ENCODE measurements at regions not wholly inside any gene's neighbourhood (a gene's known extent, or its start where the extent isn't known, plus 50 kb on each side); places are given as distances from the start of the nearest gene placed in this dataset.

- no peak for DNase-seq
- CTCF ChIA-PET = interaction anchor here (0.6 kb wide), 1 partner anchor 317 kb away, joined by 3 read pairs; no protein-coding TSS in a partner anchor
- intact Hi-C loops (cut with micrococcal nuclease) = no loop called here
Observed at GRCh38 chr20:59376109-59376841, 75.9 kb downstream of the EDN3 start.

GRCh38 chr20:59376998-59377397 is 76.6 kb downstream of the EDN3 start:
- CTCF ChIA-PET = interaction anchor here (0.6 kb wide), 1 partner anchor 317 kb away, joined by 3 read pairs; no protein-coding TSS in a partner anchor

More at GRCh38 chr20:59376109-59376841, 75.9 kb downstream of the EDN3 start:
- peaks cover 0 to 2% (median 0%) of the 10 kb centered on the region in 11 donors for H3K9me3 Mint-ChIP-seq
- Histone ChIP-seq H3K27ac (ENCODE audit: low read depth, low read length) (no peak overlapping the region), H3K4me1 (ENCODE audit: control insufficient read depth in 2 of 2, insufficient read depth in 2 of 2, low read length in 2 of 2) (no peaks in the 10 kb centered on the region), H3K4me3 (ENCODE audit: low read length) (no peak overlapping the region), H3K27me3 (ENCODE audit: control insufficient read depth in 2 of 2, insufficient read depth in 2 of 2, low read length in 2 of 2) (no peaks in the 10 kb centered on the region), H3K9me3 (ENCODE audit: control insufficient read depth in 2 of 3, low read length in 3 of 3) (no peaks in the 10 kb centered on the region), H3K36me3 (ENCODE audit: control insufficient read depth in 2 of 3, insufficient read depth in 3 of 3, low read length in 3 of 3) (no peaks in the 10 kb centered on the region)
- H3K36me3 Mint-ChIP-seq = peaks cover 0 to 4% (median 0%) of the 10 kb centered on the region in 5 donors
- no peak for ATAC-seq
- POLR2A ChIA-PET = no interaction called here
- H3K27ac Mint-ChIP-seq = no peak overlapping the region
- H3K27me3 Mint-ChIP-seq = peaks cover 0 to 13% (median 9%) of the 10 kb centered on the region in 5 donors
- H3K4me1 Mint-ChIP-seq = peaks cover 0 to 6% (median 2%) of the 10 kb centered on the region in 7 donors
- H3K4me3 Mint-ChIP-seq = no peak overlapping the region

GRCh38 chr20:59377842-59378241 is 77.4 kb downstream of the EDN3 start:
- Histone ChIP-seq H3K4me3 (ENCODE audit: low read length) (no peak overlapping the region), H3K27me3 (ENCODE audit: control insufficient read depth in 2 of 2, insufficient read depth in 2 of 2, low read length in 2 of 2) (no peaks in the 10 kb centered on the region), H3K27ac (ENCODE audit: low read depth, low read length) (no peak overlapping the region), H3K9me3 (ENCODE audit: control insufficient read depth in 2 of 3, low read length in 3 of 3) (no peaks in the 10 kb centered on the region), H3K36me3 (ENCODE audit: control insufficient read depth in 2 of 3, insufficient read depth in 3 of 3, low read length in 3 of 3) (no peaks in the 10 kb centered on the region), H3K4me1 (ENCODE audit: control insufficient read depth in 2 of 2, insufficient read depth in 2 of 2, low read length in 2 of 2) (no peaks in the 10 kb centered on the region)
- Mint-ChIP-seq H3K27ac (no peak overlapping the region), H3K4me1 (peaks cover 0 to 6% (median 2%) of the 10 kb centered on the region in 7 donors), H3K36me3 (peaks cover 0 to 4% (median 0%) of the 10 kb centered on the region in 5 donors), H3K27me3 (peaks cover 0 to 13% (median 6%) of the 10 kb centered on the region in 5 donors), H3K4me3 (no peak overlapping the region), H3K9me3 (peaks cover 0 to 2% (median 0%) of the 10 kb centered on the region in 11 donors)
- ChIA-PET POLR2A (interaction anchor here (0.5 kb wide), 1 partner anchor 420 kb away, joined by 3 read pairs; no protein-coding TSS in a partner anchor), CTCF (no interaction called here)
- intact Hi-C loops (cut with micrococcal nuclease) = no loop called here
- ATAC-seq (no peak), DNase-seq (no peak)

More at GRCh38 chr20:59376998-59377397, 76.6 kb downstream of the EDN3 start:
- DNase-seq (no peak), ATAC-seq (no peak)
- H3K4me1 Mint-ChIP-seq = peaks cover 0 to 6% (median 2%) of the 10 kb centered on the region in 7 donors
- peaks cover 0 to 2% (median 0%) of the 10 kb centered on the region in 11 donors for H3K9me3 Mint-ChIP-seq
- H3K36me3 Mint-ChIP-seq = peaks cover 0 to 4% (median 0%) of the 10 kb centered on the region in 5 donors
- Histone ChIP-seq H3K9me3 (ENCODE audit: control insufficient read depth in 2 of 3, low read length in 3 of 3) (no peaks in the 10 kb centered on the region), H3K27ac (ENCODE audit: low read depth, low read length) (no peak overlapping the region), H3K36me3 (ENCODE audit: control insufficient read depth in 2 of 3, insufficient read depth in 3 of 3, low read length in 3 of 3) (no peaks in the 10 kb centered on the region), H3K4me1 (ENCODE audit: control insufficient read depth in 2 of 2, insufficient read depth in 2 of 2, low read length in 2 of 2) (no peaks in the 10 kb centered on the region), H3K4me3 (ENCODE audit: low read length) (no peak overlapping the region), H3K27me3 (ENCODE audit: control insufficient read depth in 2 of 2, insufficient read depth in 2 of 2, low read length in 2 of 2) (no peaks in the 10 kb centered on the region)
- peaks cover 0 to 13% (median 8%) of the 10 kb centered on the region in 5 donors for H3K27me3 Mint-ChIP-seq
- POLR2A ChIA-PET = no interaction called here
- H3K4me3 Mint-ChIP-seq = no peak overlapping the region
- intact Hi-C loops (cut with micrococcal nuclease) = no loop called here
- no peak overlapping the region for H3K27ac Mint-ChIP-seq

GRCh38 chr20:59378396-59378795 is 78.0 kb downstream of the EDN3 start:
- Histone ChIP-seq H3K27me3 (ENCODE audit: control insufficient read depth in 2 of 2, insufficient read depth in 2 of 2, low read length in 2 of 2) (no peaks in the 10 kb centered on the region), H3K27ac (ENCODE audit: low read depth, low read length) (no peak overlapping the region), H3K4me3 (ENCODE audit: low read length) (no peak overlapping the region), H3K36me3 (ENCODE audit: control insufficient read depth in 2 of 3, insufficient read depth in 3 of 3, low read length in 3 of 3) (no peaks in the 10 kb centered on the region), H3K4me1 (ENCODE audit: control insufficient read depth in 2 of 2, insufficient read depth in 2 of 2, low read length in 2 of 2) (no peaks in the 10 kb centered on the region), H3K9me3 (ENCODE audit: control insufficient read depth in 2 of 3, low read length in 3 of 3) (no peaks in the 10 kb centered on the region)
- no peak for ATAC-seq
- H3K9me3 Mint-ChIP-seq = peaks cover 0 to 2% (median 0%) of the 10 kb centered on the region in 11 donors
- POLR2A ChIA-PET = no interaction called here
- CTCF ChIA-PET = no interaction called here
- peaks cover 0 to under 1% (median 0%) of the 10 kb centered on the region in 5 donors for H3K36me3 Mint-ChIP-seq
- intact Hi-C loops (cut with micrococcal nuclease) = no loop called here
- peaks cover 0 to 6% (median 2%) of the 10 kb centered on the region in 7 donors for H3K4me1 Mint-ChIP-seq
- peak overlapping the region in 1 of 9 donors; percentile 16 for H3K27ac Mint-ChIP-seq
- no peak overlapping the region for H3K4me3 Mint-ChIP-seq
- no peak for DNase-seq
- peaks cover 0 to 8% (median under 1%) of the 10 kb centered on the region in 5 donors for H3K27me3 Mint-ChIP-seq

- Mint-ChIP-seq H3K4me3 (no peak overlapping the region), H3K36me3 (no peaks in the 10 kb centered on the region), H3K27me3 (peaks cover 0 to 4% (median 0%) of the 10 kb centered on the region in 5 donors), H3K4me1 (peaks cover 0 to 6% (median 2%) of the 10 kb centered on the region in 7 donors), H3K27ac (no peak overlapping the region), H3K9me3 (peaks cover 0 to 2% (median 0%) of the 10 kb centered on the region in 11 donors)
- peaks cover 0 to 2% (median 0%) of the 10 kb centered on the region in 3 experiments for H3K9me3 ChIP-seq (ENCODE audit: control insufficient read depth in 2 of 3, low read length in 3 of 3)
- no peak overlapping the region for H3K27ac ChIP-seq (ENCODE audit: low read depth, low read length)
- H3K27me3 ChIP-seq (ENCODE audit: control insufficient read depth in 2 of 2, insufficient read depth in 2 of 2, low read length in 2 of 2) = no peaks in the 10 kb centered on the region
- ATAC-seq = no peak
- no peaks in the 10 kb centered on the region for H3K36me3 ChIP-seq (ENCODE audit: control insufficient read depth in 2 of 3, insufficient read depth in 3 of 3, low read length in 3 of 3)
- no peak overlapping the region for H3K4me3 ChIP-seq (ENCODE audit: low read length)
- no peak for DNase-seq
- ChIA-PET CTCF (no interaction called here), POLR2A (no interaction called here)
- no peaks in the 10 kb centered on the region for H3K4me1 ChIP-seq (ENCODE audit: control insufficient read depth in 2 of 2, insufficient read depth in 2 of 2, low read length in 2 of 2)
- intact Hi-C loops (cut with micrococcal nuclease) = no loop called here
Observed at GRCh38 chr20:59378966-59379365, 78.6 kb downstream of the EDN3 start.

- Histone ChIP-seq H3K27ac (ENCODE audit: low read depth, low read length) (no peak overlapping the region), H3K4me3 (ENCODE audit: low read length) (no peak overlapping the region), H3K9me3 (ENCODE audit: control insufficient read depth in 2 of 3, low read length in 3 of 3) (peaks cover 0 to 7% (median 0%) of the 10 kb centered on the region in 3 experiments), H3K4me1 (ENCODE audit: control insufficient read depth in 2 of 2, insufficient read depth in 2 of 2, low read length in 2 of 2) (peaks cover 4 to 9% of the 10 kb centered on the region in 2 donors), H3K36me3 (ENCODE audit: control insufficient read depth in 2 of 3, insufficient read depth in 3 of 3, low read length in 3 of 3) (no peaks in the 10 kb centered on the region), H3K27me3 (ENCODE audit: control insufficient read depth in 2 of 2, insufficient read depth in 2 of 2, low read length in 2 of 2) (no peaks in the 10 kb centered on the region)
- Mint-ChIP-seq H3K9me3 (peaks cover 0 to 7% (median 0%) of the 10 kb centered on the region in 11 donors), H3K4me3 (no peak overlapping the region), H3K27me3 (peaks cover 0 to 4% (median 0%) of the 10 kb centered on the region in 5 donors), H3K4me1 (peaks cover 0 to 16% (median 10%) of the 10 kb centered on the region in 7 donors), H3K36me3 (no peaks in the 10 kb centered on the region), H3K27ac (no peak overlapping the region)
- ChIA-PET POLR2A (no interaction called here), CTCF (no interaction called here)
- intact Hi-C loops (cut with micrococcal nuclease) = no loop called here
- ATAC-seq (no peak), DNase-seq (no peak)
Observed at GRCh38 chr20:59381689-59382088, 81.3 kb downstream of the EDN3 start.
